ENCODE measurements at regions not wholly inside any gene's neighbourhood (a gene's known extent, or its start where the extent isn't known, plus 50 kb on each side); places are given as distances from the start of the nearest gene placed in this dataset.

- H3K4me1 ChIP-seq (ENCODE audit: insufficient read depth, low read length, poor library complexity, severe bottlenecking), result no peaks in the 10 kb centered on the region
- ChIA-PET POLR2A (interaction anchor here (0.6 kb wide), 1 partner anchor 73 kb away, joined by 3 read pairs; no protein-coding TSS in a partner anchor), CTCF (ENCODE audit: unreplicated experiment) (no interaction called here)
- no peak for TF ChIP-seq EZH2phosphoT487 (IDR thresholded peaks at IDR 0.05; ENCODE audit: borderline replicate concordance, low read depth, low read length)
- TF ChIP-seq CTCF (conservative IDR thresholded peaks at IDR 0.05; ENCODE audit: low read length), result no peak
- H3K27ac ChIP-seq (ENCODE audit: low read depth, low read length, poor library complexity, severe bottlenecking), result no peak overlapping the region
- H3K4me3 ChIP-seq (ENCODE audit: low read depth, low read length, poor library complexity, severe bottlenecking), result no peak overlapping the region
- H3K36me3 ChIP-seq (ENCODE audit: insufficient read depth, low read length), result no peaks in the 10 kb centered on the region
- H2AFZ ChIP-seq (ENCODE audit: low read length), result no peak overlapping the region
- intact Hi-C loops (cut with micrococcal nuclease; ENCODE audit: unreplicated experiment), result no loop called here
- no peaks in the 10 kb centered on the region for H3K9me3 ChIP-seq (ENCODE audit: low read length)
- no peaks in the 10 kb centered on the region for H4K20me1 ChIP-seq (ENCODE audit: insufficient read depth, low read length)
- no peaks in the 10 kb centered on the region for H3K9me2 ChIP-seq (ENCODE audit: insufficient read depth, low read length)
- H3K79me2 ChIP-seq (ENCODE audit: insufficient read depth, low read depth, low read length), result no peaks in the 10 kb centered on the region
- no peak overlapping the region for H3K4me2 ChIP-seq (ENCODE audit: low read length)
- DNase-seq (ENCODE audit: low spot score), result no peak
- BruUV-seq (replicated peaks), result no TSS peak
Observed at GRCh38 chr3:110933821-110934426, 137.7 kb upstream of the NECTIN3 start.

GRCh38 chr3:110938629-110939028, 133.0 kb upstream of the NECTIN3 start:
- Histone ChIP-seq H3K4me1 (ENCODE audit: insufficient read depth, low read length, poor library complexity, severe bottlenecking) (no peaks in the 10 kb centered on the region), H4K20me1 (ENCODE audit: insufficient read depth, low read length) (no peaks in the 10 kb centered on the region), H3K9me2 (ENCODE audit: insufficient read depth, low read length) (no peaks in the 10 kb centered on the region), H3K4me2 (ENCODE audit: low read length) (no peak overlapping the region), H2AFZ (ENCODE audit: low read length) (no peak overlapping the region), H3K27ac (ENCODE audit: low read depth, low read length, poor library complexity, severe bottlenecking) (no peak overlapping the region), H3K4me3 (ENCODE audit: low read depth, low read length, poor library complexity, severe bottlenecking) (no peak overlapping the region), H3K79me2 (ENCODE audit: insufficient read depth, low read depth, low read length) (no peaks in the 10 kb centered on the region), H3K9me3 (ENCODE audit: low read length) (no peaks in the 10 kb centered on the region), H3K36me3 (ENCODE audit: insufficient read depth, low read length) (no peaks in the 10 kb centered on the region)
- intact Hi-C loops (cut with micrococcal nuclease; ENCODE audit: unreplicated experiment), result no loop called here
- no TSS peak for BruUV-seq (replicated peaks)
- CTCF ChIA-PET (ENCODE audit: unreplicated experiment), result no interaction called here
- DNase-seq (ENCODE audit: low spot score), result no peak
- POLR2A ChIA-PET, result no interaction called here
- TF ChIP-seq EZH2phosphoT487 (IDR thresholded peaks at IDR 0.05; ENCODE audit: borderline replicate concordance, low read depth, low read length) (no peak), CTCF (conservative IDR thresholded peaks at IDR 0.05; ENCODE audit: low read length) (no peak)

GRCh38 chr3:110940055-110940454, 131.6 kb upstream of the NECTIN3 start:
- no peak for TF ChIP-seq CTCF (conservative IDR thresholded peaks at IDR 0.05; ENCODE audit: low read length)
- Histone ChIP-seq H3K36me3 (ENCODE audit: insufficient read depth, low read length) (no peaks in the 10 kb centered on the region), H3K9me2 (ENCODE audit: insufficient read depth, low read length) (no peaks in the 10 kb centered on the region), H2AFZ (ENCODE audit: low read length) (no peak overlapping the region), H3K4me3 (ENCODE audit: low read depth, low read length, poor library complexity, severe bottlenecking) (no peak overlapping the region), H3K4me1 (ENCODE audit: insufficient read depth, low read length, poor library complexity, severe bottlenecking) (no peaks in the 10 kb centered on the region), H3K79me2 (ENCODE audit: insufficient read depth, low read depth, low read length) (no peaks in the 10 kb centered on the region), H3K4me2 (ENCODE audit: low read length) (no peak overlapping the region), H3K27ac (ENCODE audit: low read depth, low read length, poor library complexity, severe bottlenecking) (no peak overlapping the region), H3K9me3 (ENCODE audit: low read length) (no peaks in the 10 kb centered on the region), H4K20me1 (ENCODE audit: insufficient read depth, low read length) (no peaks in the 10 kb centered on the region)
- no TSS peak for BruUV-seq (replicated peaks)
- intact Hi-C loops (cut with micrococcal nuclease; ENCODE audit: unreplicated experiment), result no loop called here
- CTCF ChIA-PET (ENCODE audit: unreplicated experiment), result no interaction called here
- DNase-seq (ENCODE audit: low spot score), result no peak
- POLR2A ChIA-PET, result no interaction called here
